Astrocyte (in vitro differentiated cells and primary cell): ENCODE measurements at regions not wholly inside any gene's neighbourhood (a gene's known extent, or its start where the extent isn't known, plus 50 kb on each side); places are given as distances from the start of the nearest gene placed in this dataset.

Source experiments
- DNase-seq: peaks from one replicate; pipeline ENCODE4 v3.0.0-alpha.2; 2010; ENCODE audit warnings: low read depth
- FAIRE-seq: peaks from 2 replicates; lab custom pipeline; 2011; peaks lifted over from hg19 to GRCh38; lab: Jason Lieb, UNC
- H2AFZ ChIP-seq: 2 replicates; pipeline ENCODE4 v1.6.0; 2012; ENCODE audit warnings: low read depth, low read length, inconsistent platforms
- H3K27ac ChIP-seq: 2 replicates; pipeline ENCODE4 v1.5.1; 2011; ENCODE audit warnings: low read depth, low read length, inconsistent platforms
- H3K27me3 ChIP-seq: 2 replicates; pipeline ENCODE4 v1.6.0; 2011; ENCODE audit warnings: low read length, inconsistent platforms; ENCODE audit not compliant: insufficient read depth
- H3K36me3 ChIP-seq: 2 replicates; pipeline ENCODE4 v1.5.1; 2011; ENCODE audit warnings: low read length, inconsistent platforms; ENCODE audit not compliant: insufficient read depth
- H3K4me1 ChIP-seq: 2 replicates; pipeline ENCODE4 v1.5.1; 2011; ENCODE audit warnings: low read length, inconsistent platforms; ENCODE audit not compliant: insufficient read depth
- H3K4me2 ChIP-seq: 2 replicates; pipeline ENCODE4 v1.6.0; 2012; ENCODE audit warnings: low read length, inconsistent platforms
- H3K4me3 ChIP-seq: 2 replicates; pipeline ENCODE4 v1.5.1; 2011; ENCODE audit warnings: low read depth, mild to moderate bottlenecking, low read length, inconsistent platforms; ENCODE audit not compliant: insufficient read depth
- H3K79me2 ChIP-seq: 2 replicates; pipeline ENCODE4 v1.6.0; 2012; ENCODE audit warnings: mild to moderate bottlenecking, low read length, inconsistent platforms; ENCODE audit not compliant: insufficient read depth
- H3K9ac ChIP-seq: 2 replicates; pipeline ENCODE4 v1.6.0; 2012; ENCODE audit warnings: mild to moderate bottlenecking, low read length, inconsistent platforms
- H3K9me3 ChIP-seq: 2 replicates; pipeline ENCODE4 v1.5.1; 2012; ENCODE audit warnings: low read depth, mild to moderate bottlenecking, low read length, inconsistent platforms; ENCODE audit not compliant: insufficient read depth
- H4K20me1 ChIP-seq: 2 replicates; pipeline ENCODE4 v1.6.0; 2012; ENCODE audit warnings: low read length, inconsistent platforms; ENCODE audit not compliant: insufficient read depth
- H3K27ac Mint-ChIP-seq: one replicate; pipeline ENCODE4 v1.8.0; 2021; ENCODE audit warnings: mild to moderate bottlenecking, mixed read lengths; ENCODE audit not compliant: unreplicated experiment
- H3K27me3 Mint-ChIP-seq: one replicate; pipeline ENCODE4 v1.8.0; 2021; ENCODE audit warnings: low read depth, mixed read lengths; ENCODE audit not compliant: unreplicated experiment
- H3K36me3 Mint-ChIP-seq: one replicate; pipeline ENCODE4 v1.8.0; 2021; ENCODE audit warnings: low read depth, mixed read lengths; ENCODE audit not compliant: unreplicated experiment
- H3K4me1 Mint-ChIP-seq: one replicate; pipeline ENCODE4 v1.8.0; 2021; ENCODE audit warnings: low read depth, mixed read lengths; ENCODE audit not compliant: unreplicated experiment
- H3K4me3 Mint-ChIP-seq: one replicate; pipeline ENCODE4 v1.8.0; 2021; ENCODE audit warnings: mild to moderate bottlenecking, moderate library complexity, mixed read lengths; ENCODE audit not compliant: unreplicated experiment
- H3K9me3 Mint-ChIP-seq: one replicate; pipeline ENCODE4 v1.8.0; 2021; ENCODE audit warnings: mild to moderate bottlenecking, mixed read lengths; ENCODE audit not compliant: unreplicated experiment
- EZH2 ChIP-seq: IDR thresholded peaks from 2 replicates; pipeline ENCODE4 v1.6.1; 2012; ENCODE audit warnings: mild to moderate bottlenecking, low read length, inconsistent platforms; ENCODE audit not compliant: insufficient read depth
- TF ChIP-seq, protein P1 (sequence below): IDR thresholded peaks from 2 replicates; pipeline ENCODE4 v1.5.1; 2011; ENCODE audit warnings: low read depth, mild to moderate bottlenecking, inconsistent platforms, low read length, moderate library complexity; ENCODE audit not compliant: insufficient read depth

DNA sequence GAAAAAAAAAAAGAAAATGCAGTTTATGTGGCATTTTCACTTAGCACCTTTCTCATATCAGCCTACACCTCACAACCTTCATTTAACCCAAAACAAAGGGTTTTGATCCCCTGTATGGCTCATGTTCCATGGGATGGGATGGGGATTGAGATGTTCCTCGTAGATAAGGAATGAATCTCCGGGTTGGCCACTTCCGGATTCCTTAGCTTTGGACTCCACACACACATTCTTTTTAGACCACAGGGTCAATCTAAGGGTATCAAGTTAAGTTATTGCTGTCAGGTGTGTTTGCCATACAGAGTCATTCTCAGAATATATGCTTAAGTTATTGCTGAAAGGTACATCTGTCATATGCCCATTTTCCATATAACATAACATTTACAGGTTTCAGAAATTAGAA lies 301.4 kb upstream of the TGFBR2 start:
- no peak for TF ChIP-seq EZH2
- TF ChIP-seq, protein P1, sequence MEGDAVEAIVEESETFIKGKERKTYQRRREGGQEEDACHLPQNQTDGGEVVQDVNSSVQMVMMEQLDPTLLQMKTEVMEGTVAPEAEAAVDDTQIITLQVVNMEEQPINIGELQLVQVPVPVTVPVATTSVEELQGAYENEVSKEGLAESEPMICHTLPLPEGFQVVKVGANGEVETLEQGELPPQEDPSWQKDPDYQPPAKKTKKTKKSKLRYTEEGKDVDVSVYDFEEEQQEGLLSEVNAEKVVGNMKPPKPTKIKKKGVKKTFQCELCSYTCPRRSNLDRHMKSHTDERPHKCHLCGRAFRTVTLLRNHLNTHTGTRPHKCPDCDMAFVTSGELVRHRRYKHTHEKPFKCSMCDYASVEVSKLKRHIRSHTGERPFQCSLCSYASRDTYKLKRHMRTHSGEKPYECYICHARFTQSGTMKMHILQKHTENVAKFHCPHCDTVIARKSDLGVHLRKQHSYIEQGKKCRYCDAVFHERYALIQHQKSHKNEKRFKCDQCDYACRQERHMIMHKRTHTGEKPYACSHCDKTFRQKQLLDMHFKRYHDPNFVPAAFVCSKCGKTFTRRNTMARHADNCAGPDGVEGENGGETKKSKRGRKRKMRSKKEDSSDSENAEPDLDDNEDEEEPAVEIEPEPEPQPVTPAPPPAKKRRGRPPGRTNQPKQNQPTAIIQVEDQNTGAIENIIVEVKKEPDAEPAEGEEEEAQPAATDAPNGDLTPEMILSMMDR = no peak
- H3K36me3 Mint-ChIP-seq = no peaks in the 10 kb centered on the region
- H3K4me2 ChIP-seq = no peak overlapping the region
- H3K9ac ChIP-seq = no peak overlapping the region
- H3K4me3 Mint-ChIP-seq = no peak overlapping the region
- FAIRE-seq (peak; percentile 37), DNase-seq (no peak)
- H3K36me3 ChIP-seq = no peaks in the 10 kb centered on the region
- no peaks in the 10 kb centered on the region for H3K4me1 ChIP-seq
- H3K4me1 Mint-ChIP-seq = peaks cover 12% of the 10 kb centered on the region
- H3K27ac Mint-ChIP-seq = no peak overlapping the region
- H4K20me1 ChIP-seq = no peaks in the 10 kb centered on the region
- peaks cover 5% of the 10 kb centered on the region for H3K9me3 Mint-ChIP-seq
- H3K4me3 ChIP-seq = no peak overlapping the region
- no peak overlapping the region for H2AFZ ChIP-seq
- no peaks in the 10 kb centered on the region for H3K27me3 Mint-ChIP-seq
- no peaks in the 10 kb centered on the region for H3K79me2 ChIP-seq
- no peaks in the 10 kb centered on the region for H3K9me3 ChIP-seq
- no peak overlapping the region for H3K27ac ChIP-seq
- H3K27me3 ChIP-seq = no peaks in the 10 kb centered on the region

DNA sequence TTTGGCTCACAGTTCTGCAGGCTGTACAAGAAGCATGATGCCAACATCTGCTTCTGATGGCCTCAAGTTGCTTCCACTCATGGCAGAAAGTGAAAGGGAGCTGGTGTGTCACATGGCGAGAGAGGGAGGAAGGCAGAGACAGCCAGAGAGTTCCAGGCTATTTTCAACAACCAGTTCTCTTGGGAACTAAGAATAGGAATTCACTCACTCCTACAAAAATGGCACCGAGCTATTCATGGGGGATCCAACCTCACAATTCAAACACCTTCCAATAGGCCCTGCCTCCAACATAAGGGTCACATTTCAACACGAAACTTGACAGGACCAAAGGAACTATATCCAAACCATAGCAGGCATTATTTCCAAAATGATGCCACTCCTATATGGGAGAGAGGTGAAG lies 299.5 kb upstream of the TGFBR2 start:
- H3K4me3 Mint-ChIP-seq = no peak overlapping the region
- H3K27ac Mint-ChIP-seq = no peak overlapping the region
- H3K36me3 ChIP-seq = no peaks in the 10 kb centered on the region
- H3K79me2 ChIP-seq = no peaks in the 10 kb centered on the region
- no peaks in the 10 kb centered on the region for H3K27me3 Mint-ChIP-seq
- H3K4me2 ChIP-seq = no peak overlapping the region
- H3K9me3 Mint-ChIP-seq = peaks cover 5% of the 10 kb centered on the region
- no peaks in the 10 kb centered on the region for H3K27me3 ChIP-seq
- no peak overlapping the region for H3K27ac ChIP-seq
- H3K9me3 ChIP-seq = no peaks in the 10 kb centered on the region
- FAIRE-seq (peak; percentile 9), DNase-seq (no peak)
- H3K4me3 ChIP-seq = no peak overlapping the region
- H3K4me1 ChIP-seq = no peaks in the 10 kb centered on the region
- no peaks in the 10 kb centered on the region for H4K20me1 ChIP-seq
- no peak overlapping the region for H2AFZ ChIP-seq
- H3K9ac ChIP-seq = no peak overlapping the region
- H3K36me3 Mint-ChIP-seq = no peaks in the 10 kb centered on the region
- TF ChIP-seq, protein P1 = no peak
- no peak for TF ChIP-seq EZH2
- H3K4me1 Mint-ChIP-seq = peaks cover under 1% of the 10 kb centered on the region

DNA sequence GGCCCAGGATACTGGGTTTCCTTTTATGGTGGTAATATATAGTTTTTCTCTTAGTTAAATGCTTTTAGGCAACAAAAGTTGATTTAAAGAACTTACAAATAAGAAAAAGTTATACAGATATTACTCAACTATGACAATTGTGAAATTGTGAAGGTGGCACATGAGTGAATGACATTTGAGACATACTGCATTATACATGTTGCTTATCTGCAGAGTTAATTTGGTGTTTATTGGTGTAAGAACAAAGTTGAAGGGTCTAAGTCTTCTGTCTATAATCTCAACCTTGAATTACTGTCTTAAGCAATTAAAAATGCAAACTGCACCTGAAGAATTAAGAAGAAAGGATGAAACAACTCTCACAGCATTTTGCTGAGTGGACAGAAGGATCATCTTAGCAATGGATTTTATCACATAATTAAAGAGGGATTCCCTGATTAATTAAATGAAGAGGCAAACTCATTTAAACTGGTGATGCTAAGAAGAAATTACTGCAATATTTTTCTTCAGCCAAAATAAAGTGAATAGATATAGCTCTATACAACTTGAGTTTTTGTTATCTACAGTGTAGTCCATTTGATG lies 298.9 kb upstream of the TGFBR2 start:
- Histone ChIP-seq H3K4me3 (no peak overlapping the region), H3K9ac (no peak overlapping the region), H3K79me2 (no peaks in the 10 kb centered on the region), H3K9me3 (no peaks in the 10 kb centered on the region), H3K36me3 (no peaks in the 10 kb centered on the region), H3K4me2 (no peak overlapping the region), H3K27me3 (no peaks in the 10 kb centered on the region), H3K27ac (no peak overlapping the region), H3K4me1 (no peaks in the 10 kb centered on the region), H4K20me1 (no peaks in the 10 kb centered on the region), H2AFZ (no peak overlapping the region)
- Mint-ChIP-seq H3K36me3 (no peaks in the 10 kb centered on the region), H3K27ac (no peak overlapping the region), H3K4me3 (no peak overlapping the region), H3K4me1 (no peaks in the 10 kb centered on the region), H3K27me3 (no peaks in the 10 kb centered on the region), H3K9me3 (peaks cover 5% of the 10 kb centered on the region)
- DNase-seq (no peak), FAIRE-seq (peak; percentile 55)
- TF ChIP-seq, protein P1 = no peak
- TF ChIP-seq EZH2 = no peak
